ENCODE measurements at regions not wholly inside any gene's neighbourhood (a gene's known extent, or its start where the extent isn't known, plus 50 kb on each side); places are given as distances from the start of the nearest gene placed in this dataset.
A peak's percentile ranks its signal among the peaks of the same experiment; 100 is the strongest.

GRCh38 chr12:116673681-116674111 lies 64.2 kb downstream of the SPRING1 start:
- no peak overlapping the region for H2BK15ac ChIP-seq (ENCODE audit: low read depth, low read length)
- no peaks in the 10 kb centered on the region; the same call in 1 of the 2 replicates for H3K27me3 Mint-ChIP-seq (ENCODE audit: low read depth)
- H2BK5ac ChIP-seq (ENCODE audit: insufficient read length, low read length), result no peak overlapping the region
- H3K18ac ChIP-seq (ENCODE audit: insufficient read length, low read depth, low read length), result no peak overlapping the region
- H3K4me1 ChIP-seq (ENCODE audit: insufficient read depth, low read length), result no peaks in the 10 kb centered on the region
- no peak overlapping the region for H3K9ac ChIP-seq (ENCODE audit: extremely low read depth, insufficient read length, low read length)
- H3K79me1 ChIP-seq (ENCODE audit: insufficient read depth, low read depth, low read length, poor library complexity, severe bottlenecking), result no peaks in the 10 kb centered on the region
- no peaks in the 10 kb centered on the region; a peak in 1 of 5 replicates for H3K9me3 Mint-ChIP-seq
- DNase-seq, result peak; percentile 65
- H4K8ac ChIP-seq (replicated peaks; ENCODE audit: insufficient read length, low read depth, low read length), result no peak overlapping the region
- no peak overlapping the region for H3K4ac ChIP-seq (ENCODE audit: low read depth, low read length)
- H4K5ac ChIP-seq (ENCODE audit: insufficient read length, low read depth, low read length), result no peak overlapping the region
- H3K14ac ChIP-seq (ENCODE audit: insufficient read depth, low read length), result no peak overlapping the region
- H4K91ac ChIP-seq (ENCODE audit: insufficient read length, low read depth, low read length), result no peak overlapping the region
- no peak overlapping the region for H3K4me3 Mint-ChIP-seq
- H3K23ac ChIP-seq (ENCODE audit: insufficient read length, low read depth, low read length), result no peak overlapping the region
- H2AFZ ChIP-seq (ENCODE audit: low read length), result no peak overlapping the region
- H3K23me2 ChIP-seq (ENCODE audit: insufficient read length, low read depth, low read length, poor library complexity, severe bottlenecking), result no peaks in the 10 kb centered on the region
- H4K20me1 ChIP-seq (ENCODE audit: control insufficient read depth, insufficient read depth, insufficient read length), result no peaks in the 10 kb centered on the region
- no peak overlapping the region for H3K4me2 ChIP-seq (ENCODE audit: insufficient read depth, insufficient read length, low read length)
- TF ChIP-seq CTCF (conservative IDR thresholded peaks at IDR 0.05), result peak; percentile 42
- H2BK120ac ChIP-seq (ENCODE audit: low read depth, low read length, poor library complexity, severe bottlenecking), result no peak overlapping the region
- no peak overlapping the region for H3K56ac ChIP-seq (ENCODE audit: insufficient read length, low read depth, low read length)
- no peak overlapping the region for H2BK20ac ChIP-seq (ENCODE audit: low read depth, low read length, poor library complexity, severe bottlenecking)
- no peaks in the 10 kb centered on the region for H3K79me2 ChIP-seq (ENCODE audit: insufficient read depth, low read length)
- no peak overlapping the region for H3T11ph ChIP-seq (ENCODE audit: low read length)
- peaks cover 4 to 10% of the 10 kb centered on the region in 2 experiments; a peak in 3 of 4 replicates for H3K4me1 Mint-ChIP-seq
- no peak overlapping the region for H2BK12ac ChIP-seq (ENCODE audit: insufficient read length, low read depth, low read length)
- no CpG with 5 or more reads among the region's 8 CpGs for WGBS (ENCODE audit: extremely low coverage, insufficient read length, low lambda C conversion rate)
- no peaks in the 10 kb centered on the region for H3K27me3 ChIP-seq (ENCODE audit: insufficient read depth, low read length)
- H3K9me3 ChIP-seq (ENCODE audit: control insufficient read depth, low read depth, low read length), result no peaks in the 10 kb centered on the region
- no peaks in the 10 kb centered on the region for H3K36me3 Mint-ChIP-seq (ENCODE audit: insufficient read depth in 1 of 3, low read depth in 3 of 3)
- H2AK5ac ChIP-seq (ENCODE audit: insufficient read length, low read length), result no peak overlapping the region
- H3K27ac ChIP-seq (ENCODE audit: insufficient read length, low read depth, low read length), result no peak overlapping the region
- H3K27ac Mint-ChIP-seq, result no peak overlapping the region

Measured in H9 (cell line).